ENCODE measurements at regions not wholly inside any gene's neighbourhood (a gene's known extent, or its start where the extent isn't known, plus 50 kb on each side); places are given as distances from the start of the nearest gene placed in this dataset.

DNA sequence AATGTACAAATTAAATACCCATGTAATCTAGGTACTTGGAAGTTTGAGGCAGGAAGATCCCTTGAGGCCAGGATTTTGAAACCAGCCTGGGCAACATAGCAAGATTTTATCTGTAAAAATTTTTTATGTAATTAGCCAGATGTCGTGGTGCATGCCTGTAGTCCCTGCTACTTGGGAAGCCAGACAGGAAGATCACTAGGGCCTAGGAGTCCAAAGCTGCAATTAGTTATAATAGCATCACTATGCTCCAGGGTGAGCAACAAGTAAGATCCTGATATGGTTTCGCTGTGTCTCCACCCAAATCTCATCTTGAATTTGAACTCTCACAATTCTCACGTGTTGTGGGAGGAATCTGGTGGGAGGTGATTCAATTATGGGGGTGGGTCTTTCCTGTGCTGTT lies 535.8 kb downstream of the TENT5A start:
- TF ChIP-seq ZNF530 (tag by site-specific recombination; IDR thresholded peaks at IDR 0.05; ENCODE audit: low read depth): no peak
- no peak for TF ChIP-seq KLF10 (tag by site-specific recombination; IDR thresholded peaks at IDR 0.05)
- TF ChIP-seq MZF1 (tag by site-specific recombination; IDR thresholded peaks at IDR 0.05; ENCODE audit: borderline replicate concordance): no peak
